GM23338 (cell line): ENCODE measurements at regions not wholly inside any gene's neighbourhood (a gene's known extent, or its start where the extent isn't known, plus 50 kb on each side); places are given as distances from the start of the nearest gene placed in this dataset.

Source experiments
- ATAC-seq: fragments of 200-7000 bp; cut with Tn5 transposase; 3 replicates; pipeline ENCODE4 v1.9.1; 2020
- DNase-seq: peaks from one replicate; pipeline ENCODE4 v3.0.0-alpha.2; 2015; ENCODE audit warnings: low spot score
- H2AFZ ChIP-seq: fragments of 200-600 bp; sonication (generic); 2 replicates; pipeline ENCODE4 v1.8.0; 2016; ENCODE audit warnings: antibody characterized with exemption, mild to moderate bottlenecking, moderate library complexity
- H3F3A ChIP-seq: fragments of 200-600 bp; sonication (generic); replicated peaks from 2 replicates; pipeline ENCODE4 v1.8.0; 2017; ENCODE audit warnings: antibody characterized with exemption, mixed run types, low read depth
- H3K27ac ChIP-seq: fragments of 200-600 bp; sonication (generic); 2 replicates; pipeline ENCODE4 v1.6.1; 2016; ENCODE audit warnings: low read depth
- H3K27me3 ChIP-seq: fragments of 200-600 bp; sonication (generic); 2 replicates; pipeline ENCODE4 v1.8.0; 2016; ENCODE audit warnings: mild to moderate bottlenecking, mixed run types, moderate library complexity; ENCODE audit not compliant: insufficient read depth
- H3K36me3 ChIP-seq: fragments of 200-600 bp; sonication (generic); 2 replicates; pipeline ENCODE4 v1.8.0; 2016; ENCODE audit warnings: mild to moderate bottlenecking; ENCODE audit not compliant: insufficient read depth
- H3K4me1 ChIP-seq: fragments of 200-600 bp; sonication (generic); 2 replicates; pipeline ENCODE4 v1.8.0; 2016; ENCODE audit warnings: mild to moderate bottlenecking, moderate library complexity; ENCODE audit not compliant: insufficient read depth
- H3K4me2 ChIP-seq: fragments of 200-600 bp; sonication (generic); 2 replicates; pipeline ENCODE4 v1.7.1; 2017; ENCODE audit warnings: mixed run types
- H3K4me3 ChIP-seq: fragments of 200-600 bp; sonication (generic); 2 replicates; pipeline ENCODE4 v1.6.1; 2016; ENCODE audit warnings: mixed run types
- H3K79me2 ChIP-seq: fragments of 200-600 bp; sonication (generic); replicated peaks from 2 replicates; pipeline ENCODE4 v1.8.0; 2017; ENCODE audit warnings: mild to moderate bottlenecking; ENCODE audit not compliant: insufficient read depth
- H3K9me2 ChIP-seq: fragments of 200-600 bp; sonication (generic); 2 replicates; pipeline ENCODE4 v1.8.0; 2017; ENCODE audit not compliant: insufficient read depth
- H4K20me1 ChIP-seq: fragments of 200-600 bp; sonication (generic); replicated peaks from 2 replicates; pipeline ENCODE4 v1.8.0; 2017; ENCODE audit warnings: mild to moderate bottlenecking; ENCODE audit not compliant: insufficient read depth
- H3K27ac Mint-ChIP-seq: 2 replicates; pipeline ENCODE4 v1.8.0; 2020; ENCODE audit warnings: inconsistent platforms, mild to moderate bottlenecking, moderate library complexity, mixed read lengths
- H3K27me3 Mint-ChIP-seq: 3 replicates; pipeline ENCODE4 v1.8.0; 2022; ENCODE audit warnings: low read depth, mild to moderate bottlenecking, moderate library complexity, mixed read lengths, inconsistent platforms; ENCODE audit not compliant: insufficient read depth, poor library complexity
- H3K36me3 Mint-ChIP-seq: 3 replicates; pipeline ENCODE4 v1.8.0; 2021; ENCODE audit warnings: low read depth, mild to moderate bottlenecking, inconsistent platforms, moderate library complexity, mixed read lengths
- H3K4me1 Mint-ChIP-seq: 3 replicates; pipeline ENCODE4 v1.8.0; 2020; ENCODE audit warnings: mild to moderate bottlenecking, inconsistent platforms, mixed read lengths
- H3K4me3 Mint-ChIP-seq: 3 replicates; pipeline ENCODE4 v1.8.0; 2021; ENCODE audit warnings: moderate library complexity, mild to moderate bottlenecking, inconsistent platforms, mixed read lengths
- H3K9me3 Mint-ChIP-seq: 3 replicates; pipeline ENCODE4 v1.8.0; 2020; ENCODE audit warnings: moderate library complexity, mild to moderate bottlenecking, inconsistent platforms, mixed read lengths
- CREB1 ChIP-seq: fragments of 250-450 bp; sonication (Bioruptor Pico); IDR thresholded peaks from 2 replicates; pipeline ENCODE4 v1.5.0; 2020; ENCODE audit warnings: low read depth, mild to moderate bottlenecking, moderate library complexity
- ETS1 ChIP-seq: IDR thresholded peaks from 2 replicates; pipeline ENCODE4 v1.6.1; 2016; ENCODE audit warnings: antibody characterized with exemption
- EZH2 ChIP-seq: fragments of 200-600 bp; sonication (generic); IDR thresholded peaks from one replicate; pipeline ENCODE4 v1.8.0; 2017; ENCODE audit warnings: antibody characterized with exemption, mild to moderate bottlenecking, low read depth; ENCODE audit not compliant: unreplicated experiment
- EZH2phosphoT487 ChIP-seq: fragments of 200-600 bp; sonication (generic); IDR thresholded peaks from one replicate; pipeline ENCODE4 v1.8.1; 2018; ENCODE audit warnings: antibody characterized with exemption; ENCODE audit not compliant: unreplicated experiment
- JUNB ChIP-seq: IDR thresholded peaks from one replicate; pipeline ENCODE4 v1.6.1; 2016; ENCODE audit warnings: antibody characterized with exemption; ENCODE audit not compliant: unreplicated experiment
- NANOG ChIP-seq: IDR thresholded peaks from 2 replicates; pipeline ENCODE4 v1.6.1; 2016; ENCODE audit warnings: antibody characterized with exemption, borderline replicate concordance
- POLR2AphosphoS5 ChIP-seq: IDR thresholded peaks from 2 replicates; pipeline ENCODE4 v1.6.1; 2016; ENCODE audit warnings: antibody characterized with exemption, low read depth
- STAT1 ChIP-seq: IDR thresholded peaks from one replicate; pipeline ENCODE4 v1.6.1; 2016; ENCODE audit warnings: antibody characterized with exemption; ENCODE audit not compliant: unreplicated experiment
- ZNF114 ChIP-seq: fragments of 250-450 bp; sonication (Bioruptor Pico); IDR thresholded peaks from 2 replicates; pipeline ENCODE4 v1.5.0; 2020; ENCODE audit warnings: mild to moderate bottlenecking, moderate library complexity
- ZNF331 ChIP-seq: fragments of 250-450 bp; sonication (Bioruptor Pico); IDR thresholded peaks from 2 replicates; pipeline ENCODE4 v1.5.0; 2020; ENCODE audit warnings: low read depth, mild to moderate bottlenecking, moderate library complexity
- ZNF462 ChIP-seq: fragments of 250-450 bp; sonication (Bioruptor Pico); IDR thresholded peaks from 2 replicates; pipeline ENCODE4 v1.5.0; 2020; ENCODE audit warnings: mild to moderate bottlenecking, moderate library complexity
- TF ChIP-seq, protein P1 (sequence below), 2 experiments: fragments of 200-600 bp in 1 of 2; sonication (generic) in 1 of 2; conservative IDR thresholded peaks; 2 replicates each; pipeline versions ENCODE4 v1.5.1 to v1.6.1; 2016 to 2017; ENCODE audit warnings: antibody characterized with exemption in 2 of 2, low read depth in 2 of 2, mild to moderate bottlenecking in 2 of 2, moderate library complexity in 1 of 2
- TF ChIP-seq, protein P2 (sequence below): IDR thresholded peaks from one replicate; pipeline ENCODE4 v1.6.1; 2018; ENCODE audit warnings: antibody characterized with exemption; ENCODE audit not compliant: unreplicated experiment

DNA sequence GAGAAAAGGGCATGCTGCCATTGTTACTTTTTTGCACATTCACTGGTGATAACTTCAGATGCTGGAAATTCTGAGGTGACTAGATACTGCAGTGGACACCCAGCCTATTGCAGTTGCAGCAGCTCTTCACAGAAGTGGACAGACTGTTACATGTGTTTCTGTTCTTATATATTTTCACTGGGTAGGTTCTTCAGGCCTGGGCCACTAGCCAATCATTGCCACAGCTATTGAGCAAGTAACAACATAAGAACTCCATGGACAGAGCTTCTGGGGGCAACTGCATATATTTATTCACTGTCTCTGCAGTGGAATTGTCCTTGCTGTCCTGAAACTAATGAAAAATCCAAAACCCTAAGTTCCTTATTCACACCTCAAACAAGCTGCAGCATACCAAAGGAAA, 938.6 kb upstream of the AMELY start:
- Mint-ChIP-seq H3K27ac (no peak overlapping the region), H3K27me3 (no peaks in the 10 kb centered on the region), H3K4me1 (no peaks in the 10 kb centered on the region), H3K36me3 (no peaks in the 10 kb centered on the region), H3K9me3 (no peaks in the 10 kb centered on the region), H3K4me3 (no peak overlapping the region)
- Histone ChIP-seq H3K27me3 (no peaks in the 10 kb centered on the region), H2AFZ (no peak overlapping the region), H3F3A (no peaks in the 10 kb centered on the region), H3K4me2 (no peak overlapping the region), H3K79me2 (no peaks in the 10 kb centered on the region), H3K4me3 (no peak overlapping the region), H3K36me3 (no peaks in the 10 kb centered on the region), H3K27ac (no peak overlapping the region), H3K9me2 (no peaks in the 10 kb centered on the region), H3K4me1 (no peaks in the 10 kb centered on the region), H4K20me1 (no peaks in the 10 kb centered on the region)
- DNase-seq (no peak), ATAC-seq (no peak)
- TF ChIP-seq, protein P1, sequence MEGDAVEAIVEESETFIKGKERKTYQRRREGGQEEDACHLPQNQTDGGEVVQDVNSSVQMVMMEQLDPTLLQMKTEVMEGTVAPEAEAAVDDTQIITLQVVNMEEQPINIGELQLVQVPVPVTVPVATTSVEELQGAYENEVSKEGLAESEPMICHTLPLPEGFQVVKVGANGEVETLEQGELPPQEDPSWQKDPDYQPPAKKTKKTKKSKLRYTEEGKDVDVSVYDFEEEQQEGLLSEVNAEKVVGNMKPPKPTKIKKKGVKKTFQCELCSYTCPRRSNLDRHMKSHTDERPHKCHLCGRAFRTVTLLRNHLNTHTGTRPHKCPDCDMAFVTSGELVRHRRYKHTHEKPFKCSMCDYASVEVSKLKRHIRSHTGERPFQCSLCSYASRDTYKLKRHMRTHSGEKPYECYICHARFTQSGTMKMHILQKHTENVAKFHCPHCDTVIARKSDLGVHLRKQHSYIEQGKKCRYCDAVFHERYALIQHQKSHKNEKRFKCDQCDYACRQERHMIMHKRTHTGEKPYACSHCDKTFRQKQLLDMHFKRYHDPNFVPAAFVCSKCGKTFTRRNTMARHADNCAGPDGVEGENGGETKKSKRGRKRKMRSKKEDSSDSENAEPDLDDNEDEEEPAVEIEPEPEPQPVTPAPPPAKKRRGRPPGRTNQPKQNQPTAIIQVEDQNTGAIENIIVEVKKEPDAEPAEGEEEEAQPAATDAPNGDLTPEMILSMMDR (conservative IDR thresholded peaks at IDR 0.05; ENCODE audit: low read depth in 2 of 2): no peak
- TF ChIP-seq JUNB (no peak), ETS1 (no peak), POLR2AphosphoS5 (no peak), STAT1 (no peak), NANOG (no peak), ZNF114 (CRISPR knock-in tag) (no peak), ZNF331 (no peak), ZNF462 (CRISPR knock-in tag) (no peak), EZH2phosphoT487 (no peak), CREB1 (CRISPR knock-in tag) (no peak), EZH2 (no peak)
- TF ChIP-seq, protein P2, sequence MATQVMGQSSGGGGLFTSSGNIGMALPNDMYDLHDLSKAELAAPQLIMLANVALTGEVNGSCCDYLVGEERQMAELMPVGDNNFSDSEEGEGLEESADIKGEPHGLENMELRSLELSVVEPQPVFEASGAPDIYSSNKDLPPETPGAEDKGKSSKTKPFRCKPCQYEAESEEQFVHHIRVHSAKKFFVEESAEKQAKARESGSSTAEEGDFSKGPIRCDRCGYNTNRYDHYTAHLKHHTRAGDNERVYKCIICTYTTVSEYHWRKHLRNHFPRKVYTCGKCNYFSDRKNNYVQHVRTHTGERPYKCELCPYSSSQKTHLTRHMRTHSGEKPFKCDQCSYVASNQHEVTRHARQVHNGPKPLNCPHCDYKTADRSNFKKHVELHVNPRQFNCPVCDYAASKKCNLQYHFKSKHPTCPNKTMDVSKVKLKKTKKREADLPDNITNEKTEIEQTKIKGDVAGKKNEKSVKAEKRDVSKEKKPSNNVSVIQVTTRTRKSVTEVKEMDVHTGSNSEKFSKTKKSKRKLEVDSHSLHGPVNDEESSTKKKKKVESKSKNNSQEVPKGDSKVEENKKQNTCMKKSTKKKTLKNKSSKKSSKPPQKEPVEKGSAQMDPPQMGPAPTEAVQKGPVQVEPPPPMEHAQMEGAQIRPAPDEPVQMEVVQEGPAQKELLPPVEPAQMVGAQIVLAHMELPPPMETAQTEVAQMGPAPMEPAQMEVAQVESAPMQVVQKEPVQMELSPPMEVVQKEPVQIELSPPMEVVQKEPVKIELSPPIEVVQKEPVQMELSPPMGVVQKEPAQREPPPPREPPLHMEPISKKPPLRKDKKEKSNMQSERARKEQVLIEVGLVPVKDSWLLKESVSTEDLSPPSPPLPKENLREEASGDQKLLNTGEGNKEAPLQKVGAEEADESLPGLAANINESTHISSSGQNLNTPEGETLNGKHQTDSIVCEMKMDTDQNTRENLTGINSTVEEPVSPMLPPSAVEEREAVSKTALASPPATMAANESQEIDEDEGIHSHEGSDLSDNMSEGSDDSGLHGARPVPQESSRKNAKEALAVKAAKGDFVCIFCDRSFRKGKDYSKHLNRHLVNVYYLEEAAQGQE: no peak
